ENCODE measurements at regions not wholly inside any gene's neighbourhood (a gene's known extent, or its start where the extent isn't known, plus 50 kb on each side); places are given as distances from the start of the nearest gene placed in this dataset.

GRCh38 chr20:6630514-6630913 lies 137.0 kb upstream of the BMP2 start:
- TF ChIP-seq CTCF (IDR thresholded peaks at IDR 0.05 in 8 of 11, conservative IDR thresholded peaks at IDR 0.05 in 3 of 11), result no peak
- no peak for TF ChIP-seq POLR2A (IDR thresholded peaks at IDR 0.05)

All from spleen (tissue), 7 donors.